Endodermal cell (in vitro differentiated cells): ENCODE measurements at regions not wholly inside any gene's neighbourhood (a gene's known extent, or its start where the extent isn't known, plus 50 kb on each side); places are given as distances from the start of the nearest gene placed in this dataset.

Experiments used
- DNase-seq: peaks from one replicate; pipeline ENCODE4 v3.0.0-alpha.2; 2017
- H3K27ac ChIP-seq: 2 replicates; pipeline ENCODE4 v1.5.1; 2013; ENCODE audit warnings: mild to moderate bottlenecking, low read depth, low read length, moderate library complexity
- H3K27me3 ChIP-seq: 2 replicates; pipeline ENCODE4 v1.6.1; 2013; ENCODE audit warnings: mild to moderate bottlenecking, low read length, moderate library complexity; ENCODE audit not compliant: insufficient read depth, control insufficient read depth, poor library complexity, severe bottlenecking
- H3K36me3 ChIP-seq: 2 replicates; pipeline ENCODE4 v1.7.0; 2013; ENCODE audit warnings: mild to moderate bottlenecking, low read length, moderate library complexity; ENCODE audit not compliant: control insufficient read depth, insufficient read depth
- H3K4me1 ChIP-seq: one replicate; pipeline ENCODE4 v1.7.0; 2013; ENCODE audit warnings: low read length; ENCODE audit not compliant: control insufficient read depth, insufficient read depth
- H3K4me3 ChIP-seq: 2 replicates; pipeline ENCODE4 v1.5.1; 2013; ENCODE audit warnings: mild to moderate bottlenecking, low read length, moderate library complexity
- H3K9ac ChIP-seq: 2 replicates; pipeline ENCODE4 v1.6.1; 2013; ENCODE audit warnings: mild to moderate bottlenecking, low read length, moderate library complexity; ENCODE audit not compliant: poor library complexity, severe bottlenecking; ENCODE audit errors: extremely low read depth
- H3K9me3 ChIP-seq: 2 replicates; pipeline ENCODE4 v1.6.1; 2013; ENCODE audit warnings: mild to moderate bottlenecking, low read length, moderate library complexity; ENCODE audit not compliant: control insufficient read depth
- H3K27ac Mint-ChIP-seq: 2 replicates; pipeline ENCODE4 v1.8.0; 2020; ENCODE audit warnings: mixed read lengths
- H3K27me3 Mint-ChIP-seq: 2 replicates; pipeline ENCODE4 v1.8.0; 2021; ENCODE audit warnings: mild to moderate bottlenecking, mixed read lengths; ENCODE audit not compliant: insufficient read depth
- H3K36me3 Mint-ChIP-seq: 2 replicates; pipeline ENCODE4 v1.8.0; 2020; ENCODE audit warnings: low read depth, mixed read lengths
- H3K4me1 Mint-ChIP-seq: 2 replicates; pipeline ENCODE4 v1.8.0; 2020; ENCODE audit warnings: mixed read lengths
- H3K4me3 Mint-ChIP-seq: 2 replicates; pipeline ENCODE4 v1.8.0; 2020; ENCODE audit warnings: mild to moderate bottlenecking, moderate library complexity, mixed read lengths
- H3K9me3 Mint-ChIP-seq: 2 replicates; pipeline ENCODE4 v1.8.0; 2020; ENCODE audit warnings: mild to moderate bottlenecking, mixed read lengths
- WGBS, 2 experiments: methylation state at CpG; one replicate each; pipeline versions ENCODE4 v1.1.5 to v1.1.7; 2013; ENCODE audit warnings: missing lambda C conversion rate in 2 of 2, mixed read lengths in 1 of 2; ENCODE audit not compliant: insufficient coverage in 1 of 2, insufficient read length in 1 of 2; 5-methylcytosine and 5-hydroxymethylcytosine counted together
- TF ChIP-seq, protein P1 (sequence below): fragments of 200-600 bp; sonication (generic); conservative IDR thresholded peaks from 2 replicates; pipeline ENCODE4 v1.5.0; 2021; ENCODE audit warnings: antibody characterized with exemption, mild to moderate bottlenecking

DNA sequence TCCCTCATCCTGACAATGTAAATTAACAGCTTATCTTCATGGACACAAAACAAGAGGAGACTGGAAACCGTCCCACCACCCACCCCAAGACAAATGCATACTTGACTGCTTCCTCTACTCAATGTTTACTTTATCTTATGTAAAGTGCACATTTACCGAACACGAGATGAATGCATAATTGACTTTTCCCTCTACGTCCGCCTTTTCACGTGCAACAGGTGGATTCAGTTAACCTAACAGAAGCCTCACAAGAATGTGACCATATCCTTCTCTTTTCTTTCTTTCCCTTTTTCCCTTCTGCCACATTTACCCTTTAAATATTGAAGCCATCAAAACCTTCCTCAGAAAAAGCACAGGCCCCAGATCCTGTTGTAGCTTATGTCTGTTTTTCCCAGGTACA, 468.0 kb downstream of the UQCRFS1 start:
- Histone ChIP-seq H3K9ac (no peak overlapping the region), H3K27me3 (no peaks in the 10 kb centered on the region), H3K4me1 (no peaks in the 10 kb centered on the region), H3K27ac (no peak overlapping the region), H3K9me3 (no peaks in the 10 kb centered on the region), H3K36me3 (no peaks in the 10 kb centered on the region), H3K4me3 (no peak overlapping the region)
- Mint-ChIP-seq H3K36me3 (no peaks in the 10 kb centered on the region), H3K27ac (no peak overlapping the region), H3K4me3 (no peak overlapping the region), H3K4me1 (no peaks in the 10 kb centered on the region), H3K9me3 (peaks cover 6% of the 10 kb centered on the region), H3K27me3 (no peaks in the 10 kb centered on the region)
- TF ChIP-seq, protein P1, sequence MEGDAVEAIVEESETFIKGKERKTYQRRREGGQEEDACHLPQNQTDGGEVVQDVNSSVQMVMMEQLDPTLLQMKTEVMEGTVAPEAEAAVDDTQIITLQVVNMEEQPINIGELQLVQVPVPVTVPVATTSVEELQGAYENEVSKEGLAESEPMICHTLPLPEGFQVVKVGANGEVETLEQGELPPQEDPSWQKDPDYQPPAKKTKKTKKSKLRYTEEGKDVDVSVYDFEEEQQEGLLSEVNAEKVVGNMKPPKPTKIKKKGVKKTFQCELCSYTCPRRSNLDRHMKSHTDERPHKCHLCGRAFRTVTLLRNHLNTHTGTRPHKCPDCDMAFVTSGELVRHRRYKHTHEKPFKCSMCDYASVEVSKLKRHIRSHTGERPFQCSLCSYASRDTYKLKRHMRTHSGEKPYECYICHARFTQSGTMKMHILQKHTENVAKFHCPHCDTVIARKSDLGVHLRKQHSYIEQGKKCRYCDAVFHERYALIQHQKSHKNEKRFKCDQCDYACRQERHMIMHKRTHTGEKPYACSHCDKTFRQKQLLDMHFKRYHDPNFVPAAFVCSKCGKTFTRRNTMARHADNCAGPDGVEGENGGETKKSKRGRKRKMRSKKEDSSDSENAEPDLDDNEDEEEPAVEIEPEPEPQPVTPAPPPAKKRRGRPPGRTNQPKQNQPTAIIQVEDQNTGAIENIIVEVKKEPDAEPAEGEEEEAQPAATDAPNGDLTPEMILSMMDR: no peak
- no peak for DNase-seq
- 86 to 87% methylated on average over 6 of the region's 6 CpGs for WGBS, 2 experiments

DNA sequence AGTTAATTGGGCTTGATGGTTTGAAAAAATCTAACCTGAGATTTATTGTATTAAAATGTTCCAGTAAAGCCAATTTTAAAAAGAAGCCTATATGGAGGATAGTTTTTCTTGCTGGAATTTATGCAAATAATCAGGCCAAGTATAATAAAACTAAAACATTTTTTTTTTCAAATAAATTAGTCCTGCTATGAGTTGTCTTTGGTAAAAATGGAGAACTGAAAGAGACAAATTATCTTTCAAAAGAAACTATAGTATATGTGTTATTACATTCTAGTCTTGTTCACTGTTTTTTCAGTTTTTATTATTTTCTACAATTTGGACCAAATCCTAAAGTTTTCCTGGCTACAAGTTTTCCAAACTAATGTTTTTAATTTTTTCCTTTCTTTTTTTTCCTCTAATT, 468.9 kb downstream of the UQCRFS1 start:
- no peaks in the 10 kb centered on the region for H3K4me1 Mint-ChIP-seq
- H3K27me3 Mint-ChIP-seq: no peaks in the 10 kb centered on the region
- no peaks in the 10 kb centered on the region for H3K4me1 ChIP-seq
- H3K9ac ChIP-seq: no peak overlapping the region
- H3K27ac Mint-ChIP-seq: no peak overlapping the region
- TF ChIP-seq, protein P1: no peak
- H3K36me3 ChIP-seq: no peaks in the 10 kb centered on the region
- no peaks in the 10 kb centered on the region for H3K27me3 ChIP-seq
- H3K4me3 ChIP-seq: no peak overlapping the region
- H3K9me3 ChIP-seq: no peaks in the 10 kb centered on the region
- DNase-seq: no peak
- H3K36me3 Mint-ChIP-seq: no peaks in the 10 kb centered on the region
- no peak overlapping the region for H3K27ac ChIP-seq
- H3K9me3 Mint-ChIP-seq: no peaks in the 10 kb centered on the region
- H3K4me3 Mint-ChIP-seq: no peak overlapping the region

DNA sequence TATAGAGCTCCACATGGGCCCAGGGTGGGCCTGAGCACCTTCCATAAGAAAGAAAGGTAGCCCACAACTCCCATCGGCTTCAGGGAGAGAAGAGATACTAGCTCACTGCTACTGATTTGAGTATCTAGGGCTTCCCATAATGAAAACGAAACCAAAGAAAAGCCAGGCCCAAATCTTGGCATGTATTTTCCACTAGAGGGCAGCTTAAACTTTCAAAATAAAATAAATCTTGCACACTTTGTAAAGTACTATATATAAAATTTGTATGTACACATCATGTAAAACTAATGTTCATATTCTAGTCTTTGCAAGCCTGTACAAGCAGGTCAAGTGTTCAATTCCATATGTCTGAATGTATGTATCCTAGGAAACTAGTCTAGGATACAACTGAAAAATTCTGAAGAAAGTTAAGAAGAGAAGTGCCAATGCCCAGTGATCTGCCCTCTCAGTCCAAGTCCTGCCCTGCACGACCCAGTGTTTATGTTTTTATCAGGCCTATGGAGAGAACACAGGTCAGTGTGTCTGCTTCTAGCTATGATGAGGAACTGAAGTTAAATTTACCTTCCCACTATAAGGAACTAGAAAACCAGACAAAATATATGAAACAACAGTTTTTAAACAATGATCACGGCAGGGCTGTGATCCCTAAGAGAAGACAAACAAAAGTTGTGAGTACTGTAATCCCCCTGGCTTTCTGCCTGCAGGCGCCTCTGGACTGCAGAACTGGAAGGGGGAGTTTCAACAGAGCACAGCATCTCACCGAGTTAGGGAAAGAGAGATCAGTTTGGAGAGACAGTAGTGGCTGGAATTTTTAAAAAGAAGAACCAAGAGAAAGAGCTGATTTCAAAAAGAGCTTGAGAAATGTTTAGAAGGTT, 475.7 kb downstream of the UQCRFS1 start:
- no peak overlapping the region for H3K27ac ChIP-seq
- no peak overlapping the region for H3K4me3 ChIP-seq
- H3K4me1 Mint-ChIP-seq: no peaks in the 10 kb centered on the region
- no peaks in the 10 kb centered on the region for H3K36me3 ChIP-seq
- WGBS, 2 experiments: 60 to 62% methylated on average over 4 to 6 of the region's 6 CpGs
- no peaks in the 10 kb centered on the region for H3K9me3 ChIP-seq
- no peak overlapping the region for H3K4me3 Mint-ChIP-seq
- H3K27ac Mint-ChIP-seq: no peak overlapping the region
- no peak overlapping the region for H3K9ac ChIP-seq
- no peaks in the 10 kb centered on the region for H3K27me3 ChIP-seq
- H3K36me3 Mint-ChIP-seq: no peaks in the 10 kb centered on the region
- H3K9me3 Mint-ChIP-seq: no peaks in the 10 kb centered on the region
- H3K4me1 ChIP-seq: no peaks in the 10 kb centered on the region
- TF ChIP-seq, protein P1: peak; percentile 84
- H3K27me3 Mint-ChIP-seq: peaks cover 7% of the 10 kb centered on the region
- DNase-seq: no peak
